Endothelial cell of umbilical vein (primary cell): ENCODE measurements at regions not wholly inside any gene's neighbourhood (a gene's known extent, or its start where the extent isn't known, plus 50 kb on each side); places are given as distances from the start of the nearest gene placed in this dataset.

ENCODE experiments used
- BruUV-seq: library from RNA; stranded (reverse); fragments of 400-500 nt; replicated peaks from 2 replicates; lab custom pipeline; 2021; lab: Mats Ljungman, UMichigan
- CTCF ChIA-PET: fragments of 300-600, 350-600 bp; sonication (Branson Sonifier 250); formaldehyde crosslinking; loops from one replicate; lab custom pipeline; 2021; ENCODE audit warnings: antibody characterized with exemption, inconsistent platforms; lab: Charles Lee
- POLR2A ChIA-PET: fragments of 300-600, 350-600 bp; sonication (Branson Sonifier 250); formaldehyde crosslinking; loops from one replicate; lab custom pipeline; 2021; ENCODE audit warnings: antibody characterized with exemption, inconsistent platforms; lab: Charles Lee
- DNase-seq: peaks from one replicate; pipeline ENCODE4 v3.0.0-alpha.2; 2011; ENCODE audit warnings: low read depth, low spot score
- FAIRE-seq: peaks from 2 replicates; lab custom pipeline; 2011; peaks lifted over from hg19 to GRCh38; lab: Jason Lieb, UNC
- H2AFZ ChIP-seq: 2 replicates; pipeline ENCODE4 v1.6.0; 2012; ENCODE audit warnings: low read depth, low read length, control low read depth, inconsistent platforms
- H3K27ac ChIP-seq: 2 replicates; pipeline ENCODE4 v1.5.1; 2011; ENCODE audit warnings: low read depth, mild to moderate bottlenecking, control low read depth, low read length, moderate library complexity; ENCODE audit not compliant: insufficient read depth
- H3K27me3 ChIP-seq, 2 experiments: 2 replicates each; pipeline versions ENCODE4 v1.6.0 to v1.6.1; 2011; ENCODE audit warnings: low read length in 2 of 2, mixed read lengths in 1 of 2; ENCODE audit not compliant: control insufficient read depth in 2 of 2, insufficient read depth in 2 of 2
- H3K36me3 ChIP-seq, 2 experiments: 2 replicates in 1 of 2; 3 replicates in 1 of 2; pipeline ENCODE4 v1.5.1; 2011; ENCODE audit warnings: low read length in 2 of 2, mild to moderate bottlenecking in 1 of 2, moderate library complexity in 1 of 2; ENCODE audit not compliant: control insufficient read depth in 2 of 2, insufficient read depth in 2 of 2; ENCODE audit errors: extremely low read depth in 1 of 2
- H3K4me1 ChIP-seq: 3 replicates; pipeline ENCODE4 v1.5.1; 2011; ENCODE audit warnings: mild to moderate bottlenecking, low read length; ENCODE audit not compliant: control insufficient read depth, insufficient read depth; ENCODE audit errors: extremely low read depth
- H3K4me2 ChIP-seq: 2 replicates; pipeline ENCODE4 v1.6.1; 2011; ENCODE audit warnings: low read length, control low read depth, mixed read lengths; ENCODE audit not compliant: insufficient read depth
- H3K4me3 ChIP-seq, 3 experiments: fragments of 200-600 bp in 1 of 3; sonication (generic), shearing (Covaris generic) in 1 of 3; replicated peaks in 1 of 3; 2 replicates each; pipeline ENCODE4 v1.5.1; 2011 to 2016; ENCODE audit warnings: control low read depth in 3 of 3, low read length in 3 of 3, mild to moderate bottlenecking in 2 of 3, inconsistent platforms in 1 of 3, low read depth in 1 of 3, moderate library complexity in 1 of 3; ENCODE audit not compliant: insufficient read depth in 1 of 3
- H3K79me2 ChIP-seq: 2 replicates; pipeline ENCODE4 v1.6.0; 2012; ENCODE audit warnings: low read length, inconsistent platforms; ENCODE audit not compliant: control insufficient read depth, insufficient read depth
- H3K9ac ChIP-seq: replicated peaks from 2 replicates; pipeline ENCODE3; 2011; ENCODE audit warnings: low read length, control low read depth; ENCODE audit not compliant: insufficient read depth; ENCODE audit errors: extremely low read depth
- H3K9me1 ChIP-seq: replicated peaks from 3 replicates; pipeline ENCODE4 v1.6.0; 2011; ENCODE audit warnings: mild to moderate bottlenecking, low read length; ENCODE audit not compliant: control insufficient read depth, insufficient read depth; ENCODE audit errors: extremely low read depth
- H3K9me3 ChIP-seq: replicated peaks from 2 replicates; pipeline ENCODE4 v1.5.1; 2012; ENCODE audit warnings: low read length, inconsistent platforms; ENCODE audit not compliant: control insufficient read depth, insufficient read depth
- H4K20me1 ChIP-seq: replicated peaks from 2 replicates; pipeline ENCODE3; 2011; ENCODE audit warnings: mild to moderate bottlenecking, low read length; ENCODE audit not compliant: control insufficient read depth, insufficient read depth; ENCODE audit errors: extremely low read depth
- EZH2 ChIP-seq: IDR thresholded peaks from 2 replicates; pipeline ENCODE4 v1.6.1; 2012; ENCODE audit warnings: borderline replicate concordance, low read depth, mild to moderate bottlenecking, moderate library complexity, low read length, inconsistent platforms; ENCODE audit not compliant: severe bottlenecking
- FOS ChIP-seq: IDR thresholded peaks from 2 replicates; pipeline ENCODE4 v1.6.1; 2011; ENCODE audit warnings: mild to moderate bottlenecking, low read length, moderate library complexity, borderline replicate concordance; ENCODE audit not compliant: insufficient read depth
- GATA2 ChIP-seq: IDR thresholded peaks from 2 replicates; pipeline ENCODE4 v1.7.0; 2011; ENCODE audit warnings: low read depth, mild to moderate bottlenecking, moderate library complexity, mixed read lengths, low read length; ENCODE audit not compliant: insufficient read length, insufficient read depth
- JUN ChIP-seq: IDR thresholded peaks from 2 replicates; pipeline ENCODE4 v1.6.1; 2011; ENCODE audit warnings: borderline replicate concordance, low read depth; ENCODE audit not compliant: insufficient read length, insufficient read depth
- MYC ChIP-seq: IDR thresholded peaks from one replicate; pipeline ENCODE4 v1.6.1; 2011; ENCODE audit warnings: mild to moderate bottlenecking, low read depth, low read length
- POLR2A ChIP-seq: IDR thresholded peaks from 2 replicates; pipeline ENCODE4 v1.6.1; 2012; ENCODE audit warnings: low read depth, mild to moderate bottlenecking, control low read depth, low read length
- POLR2AphosphoS5 ChIP-seq: IDR thresholded peaks from 2 replicates; pipeline ENCODE4 v1.6.1; 2012; ENCODE audit warnings: low read depth, mild to moderate bottlenecking, control low read depth, low read length, moderate library complexity; ENCODE audit not compliant: insufficient read depth
- dilution Hi-C: fragments of 300-500 bp; cut with MboI; formaldehyde crosslinking; loops from one replicate; pipeline ENCODE4 v1.15.0; 2019; ENCODE audit warnings: low sequenced_read_pairs; ENCODE audit not compliant: extremely low pct_ligation_motif_present
- intact Hi-C: fragments of 100-400 bp; cut with micrococcal nuclease; formaldehyde crosslinking; loops from one replicate; pipeline ENCODE4 v1.10.0; 2022
- TF ChIP-seq, protein P1 (sequence below): IDR thresholded peaks from 2 replicates; pipeline ENCODE4 v1.6.1; 2011; ENCODE audit not compliant: insufficient read depth, insufficient read length
- TF ChIP-seq, protein P2 (sequence below), 2 donors: IDR thresholded peaks; 1 replicate in 1 of 2; 2 replicates in 1 of 2; pipeline ENCODE4 v1.5.1; 2011; ENCODE audit warnings: low read length in 2 of 2, mild to moderate bottlenecking in 2 of 2, moderate library complexity in 2 of 2, control low read depth in 1 of 2, inconsistent platforms in 1 of 2, low read depth in 1 of 2; ENCODE audit not compliant: insufficient read depth in 1 of 2; ENCODE audit errors: extremely low read depth in 1 of 2

DNA sequence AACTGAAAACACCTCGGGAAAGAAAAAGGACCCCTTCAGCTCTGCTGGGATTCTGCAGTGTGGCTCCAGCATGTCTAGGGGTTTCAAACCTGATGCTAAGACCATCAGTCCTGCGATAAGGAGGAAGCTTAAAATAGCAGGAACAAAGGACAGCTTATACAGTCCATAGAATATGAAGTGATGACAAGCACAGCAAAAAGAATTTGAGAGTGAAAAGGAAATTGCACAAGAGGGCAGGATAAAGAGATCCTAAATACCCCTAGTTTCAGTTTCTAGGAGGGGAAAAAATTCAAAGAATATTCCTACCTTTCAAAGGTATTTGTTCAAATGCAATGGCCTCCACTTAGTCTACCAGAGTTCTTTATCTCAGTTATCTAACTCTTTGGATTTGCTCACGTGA is 171.4 kb downstream of the TGFB2 start:
- FAIRE-seq (no peak), DNase-seq (no peak)
- no peak overlapping the region for H3K9ac ChIP-seq
- H3K27me3 ChIP-seq: no peaks in the 10 kb centered on the region
- intact Hi-C loops (no loop called here), dilution Hi-C loops (no loop called here)
- H3K9me1 ChIP-seq: no peaks in the 10 kb centered on the region
- no peak overlapping the region for H3K4me3 ChIP-seq
- no peak for TF ChIP-seq JUN
- TF ChIP-seq MYC: no peak
- no peak for TF ChIP-seq EZH2
- TF ChIP-seq, protein P1, sequence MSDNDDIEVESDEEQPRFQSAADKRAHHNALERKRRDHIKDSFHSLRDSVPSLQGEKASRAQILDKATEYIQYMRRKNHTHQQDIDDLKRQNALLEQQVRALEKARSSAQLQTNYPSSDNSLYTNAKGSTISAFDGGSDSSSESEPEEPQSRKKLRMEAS: no peak
- TF ChIP-seq, protein P2, sequence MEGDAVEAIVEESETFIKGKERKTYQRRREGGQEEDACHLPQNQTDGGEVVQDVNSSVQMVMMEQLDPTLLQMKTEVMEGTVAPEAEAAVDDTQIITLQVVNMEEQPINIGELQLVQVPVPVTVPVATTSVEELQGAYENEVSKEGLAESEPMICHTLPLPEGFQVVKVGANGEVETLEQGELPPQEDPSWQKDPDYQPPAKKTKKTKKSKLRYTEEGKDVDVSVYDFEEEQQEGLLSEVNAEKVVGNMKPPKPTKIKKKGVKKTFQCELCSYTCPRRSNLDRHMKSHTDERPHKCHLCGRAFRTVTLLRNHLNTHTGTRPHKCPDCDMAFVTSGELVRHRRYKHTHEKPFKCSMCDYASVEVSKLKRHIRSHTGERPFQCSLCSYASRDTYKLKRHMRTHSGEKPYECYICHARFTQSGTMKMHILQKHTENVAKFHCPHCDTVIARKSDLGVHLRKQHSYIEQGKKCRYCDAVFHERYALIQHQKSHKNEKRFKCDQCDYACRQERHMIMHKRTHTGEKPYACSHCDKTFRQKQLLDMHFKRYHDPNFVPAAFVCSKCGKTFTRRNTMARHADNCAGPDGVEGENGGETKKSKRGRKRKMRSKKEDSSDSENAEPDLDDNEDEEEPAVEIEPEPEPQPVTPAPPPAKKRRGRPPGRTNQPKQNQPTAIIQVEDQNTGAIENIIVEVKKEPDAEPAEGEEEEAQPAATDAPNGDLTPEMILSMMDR (IDR thresholded peaks at IDR 0.05; ENCODE audit: extremely low read depth in 1 of 2, insufficient read depth in 1 of 2, low read depth in 1 of 2, low read length in 2 of 2): no peak
- no peak for TF ChIP-seq POLR2AphosphoS5
- TF ChIP-seq FOS: no peak
- TF ChIP-seq POLR2A: no peak
- no peak for TF ChIP-seq GATA2
- ChIA-PET POLR2A (no interaction called here), CTCF (interaction anchor here (0.9 to 1.4 kb wide), 4 partner anchors 9 to 550 kb away, joined by 3 to 5 read pairs (median 3); no protein-coding TSS in a partner anchor)
- H3K9me3 ChIP-seq: no peaks in the 10 kb centered on the region
- H3K4me1 ChIP-seq: no peaks in the 10 kb centered on the region
- no peaks in the 10 kb centered on the region for H4K20me1 ChIP-seq
- no peaks in the 10 kb centered on the region for H3K36me3 ChIP-seq
- H3K4me2 ChIP-seq: no peak overlapping the region
- no peak overlapping the region for H3K27ac ChIP-seq
- no TSS peak for BruUV-seq
- H2AFZ ChIP-seq: no peak overlapping the region
- H3K79me2 ChIP-seq: no peaks in the 10 kb centered on the region
